ENCODE measurements at regions not wholly inside any gene's neighbourhood (a gene's known extent, or its start where the extent isn't known, plus 50 kb on each side); places are given as distances from the start of the nearest gene placed in this dataset.

DNA sequence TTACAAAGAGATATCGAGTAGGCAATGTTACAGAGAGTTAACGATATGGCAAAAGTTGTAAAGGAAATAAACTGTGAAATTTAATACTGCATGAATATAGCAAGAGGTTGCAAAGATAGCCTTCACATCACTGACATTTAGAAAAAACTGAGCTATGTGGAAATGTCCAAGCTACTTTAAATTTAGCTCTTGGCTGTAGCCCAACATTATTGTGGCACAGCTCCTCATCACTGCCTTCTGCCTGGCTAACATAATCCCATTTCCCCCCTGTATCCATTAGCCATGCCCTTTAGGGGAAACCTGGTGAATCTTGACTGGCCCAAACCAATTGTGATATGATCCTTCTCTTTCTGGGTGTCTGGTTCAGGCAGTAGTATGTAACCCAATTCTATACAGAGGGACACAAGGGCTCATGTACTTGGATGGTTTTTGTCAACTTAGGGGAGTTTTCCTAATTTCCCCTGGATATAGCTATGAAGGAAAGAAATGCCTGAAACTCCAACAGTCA, 115.4 kb downstream of the PFDN4 start:
- CTCF ChIA-PET (ENCODE audit: unreplicated experiment): no interaction called here
- intact Hi-C loops (cut with micrococcal nuclease; ENCODE audit: unreplicated experiment): no loop called here
- no peaks in the 10 kb centered on the region for H3K36me3 ChIP-seq (ENCODE audit: insufficient read depth, low read length)

DNA sequence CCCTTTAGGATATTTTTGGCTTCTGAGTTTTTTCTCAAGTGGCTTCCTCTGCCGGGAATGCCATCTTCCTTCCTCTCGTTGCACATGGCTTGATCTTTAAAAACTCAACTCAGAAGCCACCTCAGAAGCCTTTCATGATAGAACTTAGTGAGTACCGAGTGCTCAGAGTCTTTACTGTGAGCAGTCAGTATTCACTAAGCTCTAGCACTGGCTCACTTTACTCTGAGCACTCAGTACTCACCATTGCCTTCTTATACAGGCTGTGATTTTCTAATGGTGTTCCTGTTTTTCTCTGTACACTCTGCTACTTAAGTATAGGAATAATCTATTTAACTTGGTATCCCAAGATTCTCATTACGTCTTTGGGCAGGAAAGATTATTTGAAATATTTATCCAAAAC, 116.2 kb downstream of the PFDN4 start:
- H3K4me2 ChIP-seq (ENCODE audit: low read length): no peak overlapping the region
- H3K4me3 ChIP-seq (ENCODE audit: low read depth, low read length, poor library complexity, severe bottlenecking): no peak overlapping the region
- BruUV-seq (replicated peaks): no TSS peak
- no peak overlapping the region for H2AFZ ChIP-seq (ENCODE audit: low read length)
- no peaks in the 10 kb centered on the region for H3K4me1 ChIP-seq (ENCODE audit: insufficient read depth, low read length, poor library complexity, severe bottlenecking)
- no peaks in the 10 kb centered on the region for H3K79me2 ChIP-seq (ENCODE audit: insufficient read depth, low read depth, low read length)
- TF ChIP-seq, protein P1, sequence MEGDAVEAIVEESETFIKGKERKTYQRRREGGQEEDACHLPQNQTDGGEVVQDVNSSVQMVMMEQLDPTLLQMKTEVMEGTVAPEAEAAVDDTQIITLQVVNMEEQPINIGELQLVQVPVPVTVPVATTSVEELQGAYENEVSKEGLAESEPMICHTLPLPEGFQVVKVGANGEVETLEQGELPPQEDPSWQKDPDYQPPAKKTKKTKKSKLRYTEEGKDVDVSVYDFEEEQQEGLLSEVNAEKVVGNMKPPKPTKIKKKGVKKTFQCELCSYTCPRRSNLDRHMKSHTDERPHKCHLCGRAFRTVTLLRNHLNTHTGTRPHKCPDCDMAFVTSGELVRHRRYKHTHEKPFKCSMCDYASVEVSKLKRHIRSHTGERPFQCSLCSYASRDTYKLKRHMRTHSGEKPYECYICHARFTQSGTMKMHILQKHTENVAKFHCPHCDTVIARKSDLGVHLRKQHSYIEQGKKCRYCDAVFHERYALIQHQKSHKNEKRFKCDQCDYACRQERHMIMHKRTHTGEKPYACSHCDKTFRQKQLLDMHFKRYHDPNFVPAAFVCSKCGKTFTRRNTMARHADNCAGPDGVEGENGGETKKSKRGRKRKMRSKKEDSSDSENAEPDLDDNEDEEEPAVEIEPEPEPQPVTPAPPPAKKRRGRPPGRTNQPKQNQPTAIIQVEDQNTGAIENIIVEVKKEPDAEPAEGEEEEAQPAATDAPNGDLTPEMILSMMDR (conservative IDR thresholded peaks at IDR 0.05; ENCODE audit: low read length): no peak
- no peak for TF ChIP-seq EZH2phosphoT487 (IDR thresholded peaks at IDR 0.05; ENCODE audit: borderline replicate concordance, low read depth, low read length)
- no peaks in the 10 kb centered on the region for H3K9me2 ChIP-seq (ENCODE audit: insufficient read depth, low read length)
- no peaks in the 10 kb centered on the region; the same call in 1 of the 2 replicates for H4K20me1 ChIP-seq (ENCODE audit: insufficient read depth, low read length)
- no peaks in the 10 kb centered on the region for H3K36me3 ChIP-seq (ENCODE audit: insufficient read depth, low read length)
- DNase-seq (ENCODE audit: low spot score): no peak
- H3K27ac ChIP-seq (ENCODE audit: low read depth, low read length, poor library complexity, severe bottlenecking): no peak overlapping the region
- POLR2A ChIA-PET: interaction anchor here (0.6 to 0.8 kb wide), 2 partner anchors 9 to 16 kb away, joined by 3 read pairs; no protein-coding TSS in a partner anchor
- intact Hi-C loops (cut with micrococcal nuclease; ENCODE audit: unreplicated experiment): no loop called here
- H3K9me3 ChIP-seq (ENCODE audit: low read length): no peaks in the 10 kb centered on the region
- CTCF ChIA-PET (ENCODE audit: unreplicated experiment): no interaction called here

More for the DNA sequence above, 115.4 kb downstream of the PFDN4 start:
- TF ChIP-seq, protein P1 (conservative IDR thresholded peaks at IDR 0.05; ENCODE audit: low read length): no peak
- no peak for TF ChIP-seq EZH2phosphoT487 (IDR thresholded peaks at IDR 0.05; ENCODE audit: borderline replicate concordance, low read depth, low read length)
- no peak overlapping the region for H2AFZ ChIP-seq (ENCODE audit: low read length)
- H3K9me2 ChIP-seq (ENCODE audit: insufficient read depth, low read length): no peaks in the 10 kb centered on the region
- no peaks in the 10 kb centered on the region for H3K4me1 ChIP-seq (ENCODE audit: insufficient read depth, low read length, poor library complexity, severe bottlenecking)
- no peaks in the 10 kb centered on the region for H3K9me3 ChIP-seq (ENCODE audit: low read length)
- H3K4me2 ChIP-seq (ENCODE audit: low read length): no peak overlapping the region
- POLR2A ChIA-PET: no interaction called here
- H3K4me3 ChIP-seq (ENCODE audit: low read depth, low read length, poor library complexity, severe bottlenecking): no peak overlapping the region
- H3K27ac ChIP-seq (ENCODE audit: low read depth, low read length, poor library complexity, severe bottlenecking): no peak overlapping the region
- no TSS peak for BruUV-seq (replicated peaks)
- H3K79me2 ChIP-seq (ENCODE audit: insufficient read depth, low read depth, low read length): no peaks in the 10 kb centered on the region
- DNase-seq (ENCODE audit: low spot score): no peak
- no peaks in the 10 kb centered on the region; the same call in 1 of the 2 replicates for H4K20me1 ChIP-seq (ENCODE audit: insufficient read depth, low read length)

DNA sequence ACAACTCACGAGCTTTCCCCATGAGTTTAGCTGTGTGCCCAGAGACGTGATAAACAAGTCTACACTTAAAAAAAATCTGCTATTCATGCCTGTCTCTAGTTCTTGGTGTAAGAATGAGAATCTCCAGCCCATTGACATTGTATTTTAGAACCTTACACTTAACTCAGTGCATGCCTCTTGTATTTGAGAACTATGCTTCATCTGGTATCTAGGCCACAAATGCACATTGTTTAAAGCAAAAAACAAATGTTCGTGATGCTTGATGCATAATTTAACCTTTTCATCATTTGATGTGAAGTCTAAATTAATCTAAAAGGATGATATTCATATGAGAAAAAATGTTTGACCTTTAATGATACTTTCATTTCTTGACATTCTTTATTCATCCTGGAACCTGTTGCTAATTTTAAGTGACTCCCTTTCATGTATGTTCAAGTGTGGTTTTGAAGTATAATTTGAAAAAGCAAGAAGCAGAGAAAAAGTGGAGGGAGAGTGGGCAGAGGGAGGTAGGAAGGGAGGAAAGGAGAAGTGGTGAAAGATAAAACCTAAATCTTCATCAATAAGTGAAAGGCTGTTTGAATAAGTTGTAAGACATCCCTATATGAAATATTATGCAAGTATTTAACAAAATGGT, 116.9 kb downstream of the PFDN4 start:
- intact Hi-C loops (cut with micrococcal nuclease; ENCODE audit: unreplicated experiment): no loop called here

More for the DNA sequence above, 116.9 kb downstream of the PFDN4 start:
- no peaks in the 10 kb centered on the region for H3K9me3 ChIP-seq (ENCODE audit: low read length)
- TF ChIP-seq, protein P1 (conservative IDR thresholded peaks at IDR 0.05; ENCODE audit: low read length): no peak
- no peak for TF ChIP-seq EZH2phosphoT487 (IDR thresholded peaks at IDR 0.05; ENCODE audit: borderline replicate concordance, low read depth, low read length)
- no TSS peak for BruUV-seq (replicated peaks)
- H3K79me2 ChIP-seq (ENCODE audit: insufficient read depth, low read depth, low read length): no peaks in the 10 kb centered on the region
- ChIA-PET POLR2A (interaction anchor here (0.8 kb wide), 1 partner anchor 8 kb away, joined by 3 read pairs; no protein-coding TSS in a partner anchor), CTCF (ENCODE audit: unreplicated experiment) (no interaction called here)
- no peaks in the 10 kb centered on the region for H3K4me1 ChIP-seq (ENCODE audit: insufficient read depth, low read length, poor library complexity, severe bottlenecking)
- DNase-seq (ENCODE audit: low spot score): no peak
- no peak overlapping the region for H2AFZ ChIP-seq (ENCODE audit: low read length)
- no peaks in the 10 kb centered on the region for H3K9me2 ChIP-seq (ENCODE audit: insufficient read depth, low read length)
- no peaks in the 10 kb centered on the region for H3K36me3 ChIP-seq (ENCODE audit: insufficient read depth, low read length)
- no peaks in the 10 kb centered on the region; the same call in 1 of the 2 replicates for H4K20me1 ChIP-seq (ENCODE audit: insufficient read depth, low read length)
- no peak overlapping the region for H3K4me2 ChIP-seq (ENCODE audit: low read length)
- no peak overlapping the region for H3K4me3 ChIP-seq (ENCODE audit: low read depth, low read length, poor library complexity, severe bottlenecking)
- H3K27ac ChIP-seq (ENCODE audit: low read depth, low read length, poor library complexity, severe bottlenecking): no peak overlapping the region

Measured in OCI-LY7 (cell line).